K562 (cell line): ENCODE measurements at regions not wholly inside any gene's neighbourhood (a gene's known extent, or its start where the extent isn't known, plus 50 kb on each side); places are given as distances from the start of the nearest gene placed in this dataset.

ENCODE experiments used
- ATAC-seq: fragments of 200-7000 bp; cut with Tn5 transposase; 3 replicates; pipeline ENCODE4 v1.9.1; 2020; ENCODE audit warnings: moderate library complexity
- BruUV-seq: library from RNA; stranded (reverse); fragments of 400-500 nt; replicated peaks from 2 replicates; lab custom pipeline; 2021; lab: Mats Ljungman, UMichigan
- CTCF ChIA-PET: fragments of 300-600 bp; formaldehyde crosslinking; extraction: SDS; loops from one replicate; lab custom pipeline; 2021; ENCODE audit warnings: low intra/inter-chr PET ratio; lab: Yijun Ruan, JAX
- POLR2A ChIA-PET: fragments of 300-600, 350-650 bp; sonication (Branson Sonifier 250); formaldehyde crosslinking; extraction: SDS; loops from one replicate; lab custom pipeline; 2021; ENCODE audit warnings: antibody characterized with exemption, inconsistent platforms; lab: Yijun Ruan, JAX
- DNase-seq, 4 experiments: peaks; one replicate each; pipeline versions ENCODE4 v3.0.0 to v3.0.0-alpha.2; 2011 to 2018; ENCODE audit warnings: low spot score in 3 of 4, mixed read lengths in 3 of 4; ENCODE audit errors: extremely low read depth in 1 of 4
- FAIRE-seq: peaks from 2 replicates; lab custom pipeline; 2011; peaks lifted over from hg19 to GRCh38; lab: Jason Lieb, UNC
- H2AFZ ChIP-seq: 2 replicates; pipeline ENCODE4 v1.6.0; 2011; ENCODE audit warnings: low read depth, low read length, control low read depth, inconsistent platforms
- H3K27ac ChIP-seq: fragments of 200-600 bp; 3 replicates; pipeline ENCODE4 v1.8.0; 2011; ENCODE audit warnings: low read depth, mild to moderate bottlenecking, control low read depth, inconsistent platforms, low read length, moderate library complexity, mixed read lengths; ENCODE audit errors: extremely low read depth
- H3K27me3 ChIP-seq, 2 experiments: fragments of 300-600 bp in 1 of 2; 2 replicates in 1 of 2; 3 replicates in 1 of 2; pipeline versions ENCODE4 v1.6.0 to v1.8.0; 2011; ENCODE audit warnings: inconsistent platforms in 2 of 2, low read length in 2 of 2, mild to moderate bottlenecking in 1 of 2, mixed read lengths in 1 of 2, moderate library complexity in 1 of 2; ENCODE audit not compliant: control insufficient read depth in 2 of 2, insufficient read depth in 2 of 2
- H3K36me3 ChIP-seq: fragments of 300-600 bp; 3 replicates; pipeline ENCODE4 v1.8.0; 2011; ENCODE audit warnings: mild to moderate bottlenecking, low read length, inconsistent platforms; ENCODE audit not compliant: control insufficient read depth, insufficient read depth
- H3K4me1 ChIP-seq, 2 experiments: fragments of 200-600 bp in 1 of 2; replicated peaks in 1 of 2; 2 replicates in 1 of 2; 3 replicates in 1 of 2; pipeline versions ENCODE4 v1.5.1 to v1.8.0; 2011; ENCODE audit warnings: inconsistent platforms in 2 of 2, low read length in 2 of 2, mild to moderate bottlenecking in 1 of 2, mixed read lengths in 1 of 2, moderate library complexity in 1 of 2; ENCODE audit not compliant: control insufficient read depth in 2 of 2, insufficient read depth in 2 of 2
- H3K4me2 ChIP-seq: 2 replicates; pipeline ENCODE4 v1.6.1; 2011; ENCODE audit warnings: low read length, control low read depth, inconsistent platforms, mixed read lengths; ENCODE audit not compliant: insufficient read depth
- H3K4me3 ChIP-seq: fragments of 200-600 bp; sonication (generic), shearing (Covaris generic); 2 replicates; pipeline ENCODE4 v1.5.1; 2016; ENCODE audit warnings: control low read depth, inconsistent platforms
- H3K79me2 ChIP-seq: fragments of 200-600 bp; 3 replicates; pipeline ENCODE4 v1.8.0; 2011; ENCODE audit warnings: low read length, inconsistent platforms; ENCODE audit not compliant: control insufficient read depth, insufficient read depth
- H3K9ac ChIP-seq, 2 experiments: 2 replicates each; pipeline versions ENCODE4 v1.6.0 to v1.6.1; 2011; ENCODE audit warnings: low read depth in 2 of 2, low read length in 2 of 2, control low read depth in 1 of 2, inconsistent platforms in 1 of 2, mild to moderate bottlenecking in 1 of 2, mixed read lengths in 1 of 2; ENCODE audit not compliant: insufficient read depth in 1 of 2
- H3K9me1 ChIP-seq: one replicate; pipeline ENCODE4 v1.6.0; 2011; ENCODE audit warnings: inconsistent platforms, mild to moderate bottlenecking, low read length, moderate library complexity; ENCODE audit not compliant: control insufficient read depth, insufficient read depth
- H3K9me3 ChIP-seq: replicated peaks from 2 replicates; pipeline ENCODE4 v1.5.1; 2011; ENCODE audit warnings: low read depth, low read length, inconsistent platforms; ENCODE audit not compliant: control insufficient read depth, insufficient read depth
- H4K20me1 ChIP-seq: replicated peaks from 2 replicates; pipeline ENCODE4 v1.6.1; 2011; ENCODE audit warnings: low read length, inconsistent platforms, mixed read lengths; ENCODE audit not compliant: control insufficient read depth, insufficient read depth
- GABPA ChIP-seq: fragments of 200-800 bp; sonication (Bioruptor generic); conservative IDR thresholded peaks from 2 replicates; pipeline ENCODE4 v1.6.1; 2016; ENCODE audit warnings: low read depth, missing genetic modification characterization, missing compliant biosample characterization
- IFI16 ChIP-seq: fragments of 250-450 bp; sonication (Bioruptor Pico); IDR thresholded peaks from 2 replicates; pipeline ENCODE4 v2.1.2; 2022; ENCODE audit warnings: mild to moderate bottlenecking, inconsistent platforms
- RERE ChIP-seq: sonication (generic); formaldehyde crosslinking; IDR thresholded peaks from 2 replicates; pipeline ENCODE4 v1.8.0; 2023; ENCODE audit warnings: missing genetic modification reagents, mild to moderate bottlenecking, borderline replicate concordance
- STAT5A ChIP-seq: IDR thresholded peaks from 2 replicates; pipeline ENCODE4 v1.6.1; 2012; ENCODE audit warnings: low read length, inconsistent platforms, borderline replicate concordance
- TGIF2 ChIP-seq: sonication (generic); formaldehyde crosslinking; IDR thresholded peaks from 2 replicates; pipeline ENCODE4 v1.8.1; 2022; ENCODE audit warnings: mild to moderate bottlenecking, missing genetic modification reagents, moderate library complexity
- ZKSCAN3 ChIP-seq: fragments of 250-450 bp; sonication (Bioruptor Pico); IDR thresholded peaks from 2 replicates; pipeline ENCODE4 v1.4.0; 2020
- ZNF707 ChIP-seq: fragments of 250-450 bp; sonication (Bioruptor Pico); conservative IDR thresholded peaks from 2 replicates; pipeline ENCODE4 v1.8.0; 2022; ENCODE audit warnings: inconsistent platforms, mild to moderate bottlenecking, moderate library complexity
- ZNF717 ChIP-seq: fragments of 250-450 bp; sonication (Bioruptor Pico); IDR thresholded peaks from 2 replicates; pipeline ENCODE4 v1.5.0; 2021
- WGBS: fragments of 100-300 bp; shearing (Covaris generic); methylation state at CpG from one replicate; pipeline ENCODE4 v1.1.6; 2016; ENCODE audit warnings: low coverage, mixed read lengths; ENCODE audit not compliant: insufficient coverage; ENCODE audit errors: missing lambda C conversion rate; 5-methylcytosine and 5-hydroxymethylcytosine counted together
- in situ Hi-C: fragments of 300-500 bp; cut with MboI; formaldehyde crosslinking; loops from 4 replicates; pipeline ENCODE4 v1.15.0; 2018; ENCODE audit warnings: inconsistent platforms, mixed read lengths
- intact Hi-C: fragments of 100-400 bp; cut with micrococcal nuclease; formaldehyde crosslinking; loops from 2 replicates; pipeline ENCODE4 v1.14.2; 2022
- TF ChIP-seq, protein P1 (sequence below): sonication (generic); formaldehyde crosslinking; IDR thresholded peaks from 2 replicates; pipeline ENCODE4 v1.8.1; 2023; ENCODE audit warnings: mild to moderate bottlenecking, missing genetic modification reagents
- TF ChIP-seq, protein P2 (sequence below): fragments of 450-650 bp; IDR thresholded peaks from 2 replicates; pipeline ENCODE4 v1.6.1; 2018; ENCODE audit not compliant: partially characterized antibody

DNA sequence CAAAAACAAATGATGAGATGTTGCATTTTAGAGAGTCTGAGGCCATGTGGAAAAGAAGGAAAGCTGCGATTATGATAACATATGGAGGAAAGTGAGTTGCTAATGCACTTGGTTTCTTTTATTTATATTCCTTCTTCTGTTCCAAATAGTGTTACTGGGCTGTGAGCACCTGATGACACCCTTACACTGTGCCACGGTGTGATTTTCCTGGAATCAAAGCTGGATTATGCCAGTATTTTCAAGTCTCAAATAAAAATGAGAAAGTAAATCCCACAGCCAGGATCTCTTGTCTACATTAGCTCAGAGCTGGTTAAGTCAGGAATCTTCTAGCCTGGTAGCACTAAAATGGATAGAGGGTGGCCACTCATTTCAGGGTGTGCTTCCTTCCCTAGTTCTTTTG is 670.8 kb downstream of the TDRD15 start (continued):
- TF ChIP-seq RERE (CRISPR knock-in tag) (no peak), TGIF2 (CRISPR knock-in tag) (no peak), STAT5A (no peak), GABPA (no peak), ZKSCAN3 (CRISPR knock-in tag) (no peak)

DNA sequence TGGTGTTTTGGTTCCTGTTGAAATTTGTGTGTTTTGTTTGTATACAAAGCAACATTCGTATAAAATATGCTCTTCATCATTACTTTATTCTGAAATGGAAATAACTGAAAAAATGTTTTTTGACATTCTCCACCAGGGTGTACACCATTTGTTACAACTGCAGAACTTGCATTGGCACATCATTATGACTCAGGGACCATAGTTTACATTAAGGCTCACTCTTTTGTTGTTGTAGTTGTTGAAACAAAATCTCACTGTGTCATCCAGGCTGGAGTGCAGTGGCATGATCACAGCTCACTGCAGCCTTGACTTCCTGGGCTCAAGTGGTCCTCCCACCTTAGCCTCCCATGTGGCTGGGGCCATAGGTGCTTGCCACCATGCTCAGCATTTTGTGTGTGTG is 676.6 kb downstream of the TDRD15 start:
- H3K9ac ChIP-seq = no peak overlapping the region
- intact Hi-C loops = no loop called here
- POLR2A ChIA-PET = interaction anchor here (0.6 kb wide), 1 partner anchor 310 kb away, joined by 3 read pairs; no protein-coding TSS in a partner anchor
- TF ChIP-seq IFI16 (CRISPR knock-in tag) (no peak), ZNF707 (CRISPR knock-in tag) (no peak), ZNF717 (CRISPR knock-in tag) (no peak)
- TF ChIP-seq, protein P1, sequence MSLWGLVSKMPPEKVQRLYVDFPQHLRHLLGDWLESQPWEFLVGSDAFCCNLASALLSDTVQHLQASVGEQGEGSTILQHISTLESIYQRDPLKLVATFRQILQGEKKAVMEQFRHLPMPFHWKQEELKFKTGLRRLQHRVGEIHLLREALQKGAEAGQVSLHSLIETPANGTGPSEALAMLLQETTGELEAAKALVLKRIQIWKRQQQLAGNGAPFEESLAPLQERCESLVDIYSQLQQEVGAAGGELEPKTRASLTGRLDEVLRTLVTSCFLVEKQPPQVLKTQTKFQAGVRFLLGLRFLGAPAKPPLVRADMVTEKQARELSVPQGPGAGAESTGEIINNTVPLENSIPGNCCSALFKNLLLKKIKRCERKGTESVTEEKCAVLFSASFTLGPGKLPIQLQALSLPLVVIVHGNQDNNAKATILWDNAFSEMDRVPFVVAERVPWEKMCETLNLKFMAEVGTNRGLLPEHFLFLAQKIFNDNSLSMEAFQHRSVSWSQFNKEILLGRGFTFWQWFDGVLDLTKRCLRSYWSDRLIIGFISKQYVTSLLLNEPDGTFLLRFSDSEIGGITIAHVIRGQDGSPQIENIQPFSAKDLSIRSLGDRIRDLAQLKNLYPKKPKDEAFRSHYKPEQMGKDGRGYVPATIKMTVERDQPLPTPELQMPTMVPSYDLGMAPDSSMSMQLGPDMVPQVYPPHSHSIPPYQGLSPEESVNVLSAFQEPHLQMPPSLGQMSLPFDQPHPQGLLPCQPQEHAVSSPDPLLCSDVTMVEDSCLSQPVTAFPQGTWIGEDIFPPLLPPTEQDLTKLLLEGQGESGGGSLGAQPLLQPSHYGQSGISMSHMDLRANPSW (CRISPR knock-in tag) = no peak
- TF ChIP-seq, protein P2, sequence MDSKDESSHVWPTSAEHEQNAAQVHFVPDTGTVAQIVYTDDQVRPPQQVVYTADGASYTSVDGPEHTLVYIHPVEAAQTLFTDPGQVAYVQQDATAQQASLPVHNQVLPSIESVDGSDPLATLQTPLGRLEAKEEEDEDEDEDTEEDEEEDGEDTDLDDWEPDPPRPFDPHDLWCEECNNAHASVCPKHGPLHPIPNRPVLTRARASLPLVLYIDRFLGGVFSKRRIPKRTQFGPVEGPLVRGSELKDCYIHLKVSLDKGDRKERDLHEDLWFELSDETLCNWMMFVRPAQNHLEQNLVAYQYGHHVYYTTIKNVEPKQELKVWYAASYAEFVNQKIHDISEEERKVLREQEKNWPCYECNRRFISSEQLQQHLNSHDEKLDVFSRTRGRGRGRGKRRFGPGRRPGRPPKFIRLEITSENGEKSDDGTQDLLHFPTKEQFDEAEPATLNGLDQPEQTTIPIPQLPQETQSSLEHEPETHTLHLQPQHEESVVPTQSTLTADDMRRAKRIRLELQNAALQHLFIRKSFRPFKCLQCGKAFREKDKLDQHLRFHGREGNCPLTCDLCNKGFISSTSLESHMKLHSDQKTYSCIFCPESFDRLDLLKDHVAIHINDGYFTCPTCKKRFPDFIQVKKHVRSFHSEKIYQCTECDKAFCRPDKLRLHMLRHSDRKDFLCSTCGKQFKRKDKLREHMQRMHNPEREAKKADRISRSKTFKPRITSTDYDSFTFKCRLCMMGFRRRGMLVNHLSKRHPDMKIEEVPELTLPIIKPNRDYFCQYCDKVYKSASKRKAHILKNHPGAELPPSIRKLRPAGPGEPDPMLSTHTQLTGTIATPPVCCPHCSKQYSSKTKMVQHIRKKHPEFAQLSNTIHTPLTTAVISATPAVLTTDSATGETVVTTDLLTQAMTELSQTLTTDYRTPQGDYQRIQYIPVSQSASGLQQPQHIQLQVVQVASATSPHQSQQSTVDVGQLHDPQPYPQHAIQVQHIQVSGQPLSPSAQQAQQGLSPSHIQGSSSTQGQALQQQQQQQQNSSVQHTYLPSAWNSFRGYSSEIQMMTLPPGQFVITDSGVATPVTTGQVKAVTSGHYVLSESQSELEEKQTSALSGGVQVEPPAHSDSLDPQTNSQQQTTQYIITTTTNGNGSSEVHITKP = no peak

More for the DNA sequence above, 676.6 kb downstream of the TDRD15 start:
- CTCF ChIA-PET = no interaction called here
- no peaks in the 10 kb centered on the region for H4K20me1 ChIP-seq
- FAIRE-seq = no peak
- ATAC-seq = no peak
- no peaks in the 10 kb centered on the region for H3K4me1 ChIP-seq
- no peak overlapping the region for H2AFZ ChIP-seq
- no TSS peak for BruUV-seq
- H3K4me3 ChIP-seq = no peak overlapping the region
- no peak for DNase-seq
- no peaks in the 10 kb centered on the region for H3K27me3 ChIP-seq
- no peak overlapping the region for H3K4me2 ChIP-seq
- 0% methylated on average over 1 of the region's 1 CpG for WGBS
- H3K36me3 ChIP-seq = no peaks in the 10 kb centered on the region
- H3K27ac ChIP-seq = no peak overlapping the region
- in situ Hi-C loops = no loop called here
- no peaks in the 10 kb centered on the region for H3K9me1 ChIP-seq
- H3K79me2 ChIP-seq = no peaks in the 10 kb centered on the region
- no peaks in the 10 kb centered on the region; the same call in 1 of the 2 replicates for H3K9me3 ChIP-seq
